T47D (cell line): ENCODE measurements at regions not wholly inside any gene's neighbourhood (a gene's known extent, or its start where the extent isn't known, plus 50 kb on each side); places are given as distances from the start of the nearest gene placed in this dataset.

ENCODE experiments used
- DNase-seq, 2 experiments: peaks; one replicate each; pipeline versions ENCODE4 v3.0.0 to v3.0.0-alpha.2; 2011 to 2012; ENCODE audit warnings: low read depth in 1 of 2, low spot score in 1 of 2
- JUND ChIP-seq: IDR thresholded peaks from 2 replicates; pipeline ENCODE4 v1.6.1; 2012; ENCODE audit warnings: low read depth
- in situ Hi-C: cut with HindIII; loops from 2 replicates; pipeline ENCODE4 v1.10.0; 2016; ENCODE audit warnings: low sequenced_read_pairs, low pct_unique_long_range_greater_than_20kb

DNA sequence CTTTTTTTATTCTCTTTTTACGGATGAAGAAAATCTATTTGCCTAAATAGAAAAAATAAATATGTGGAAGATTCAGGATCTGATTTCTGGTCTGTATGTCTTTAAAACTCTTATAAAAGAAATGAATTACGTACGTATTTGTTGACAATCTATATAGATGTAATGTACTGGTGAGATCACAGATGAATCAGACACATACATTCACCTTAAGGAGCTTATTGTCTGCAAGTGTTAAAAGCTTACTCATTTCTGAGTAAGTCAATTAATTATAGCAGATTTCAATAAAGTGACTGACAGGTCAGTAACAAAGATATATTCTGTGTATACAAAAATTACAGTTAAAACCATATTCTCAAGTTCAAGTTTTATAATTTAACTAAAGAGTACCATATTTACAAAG lies 66.6 kb upstream of the NAF1 start:
- no peak for DNase-seq
- no peak for TF ChIP-seq JUND
- in situ Hi-C loops: no loop called here

DNA sequence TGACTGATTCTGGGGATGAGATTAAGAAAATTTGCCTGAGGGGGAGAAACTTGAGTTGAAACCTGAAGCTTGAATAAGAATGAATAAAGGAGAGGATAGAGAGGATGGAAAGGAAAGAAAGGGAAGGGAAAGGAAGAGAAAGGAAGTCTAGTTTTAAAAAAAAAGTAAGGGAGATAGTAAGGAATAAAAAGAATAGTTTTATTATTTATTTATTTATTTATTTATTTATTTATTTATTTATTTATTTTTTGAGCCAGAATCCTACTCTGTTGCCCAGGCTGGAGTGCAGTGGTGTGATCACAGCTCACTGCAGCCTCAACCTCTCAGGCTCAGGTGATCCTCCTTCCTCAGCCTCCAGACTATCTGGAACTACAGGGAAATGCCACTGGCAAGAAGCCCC lies 62.0 kb upstream of the NAF1 start:
- DNase-seq: no peak
- TF ChIP-seq JUND: no peak
- in situ Hi-C loops: no loop called here

DNA sequence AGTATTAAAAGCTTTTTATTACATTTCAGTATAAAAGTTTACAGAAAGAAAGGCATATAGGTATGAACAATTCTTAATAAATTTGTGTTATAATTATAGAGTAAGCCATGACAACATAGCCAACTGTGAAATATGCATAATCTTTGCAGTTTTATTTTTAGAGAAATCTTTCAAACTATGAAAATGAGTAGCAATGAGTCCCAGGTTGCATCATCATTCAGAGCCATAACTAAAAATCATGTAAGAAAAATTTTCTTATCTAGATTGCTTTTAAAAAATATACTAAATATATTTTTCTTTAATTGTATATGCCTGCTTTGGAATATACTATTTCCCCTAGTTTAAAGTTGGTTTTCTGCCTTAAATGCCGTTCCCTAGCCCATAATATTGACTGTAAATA lies 54.8 kb upstream of the NAF1 start:
- in situ Hi-C loops: no loop called here
- no peak for DNase-seq
- no peak for TF ChIP-seq JUND

DNA sequence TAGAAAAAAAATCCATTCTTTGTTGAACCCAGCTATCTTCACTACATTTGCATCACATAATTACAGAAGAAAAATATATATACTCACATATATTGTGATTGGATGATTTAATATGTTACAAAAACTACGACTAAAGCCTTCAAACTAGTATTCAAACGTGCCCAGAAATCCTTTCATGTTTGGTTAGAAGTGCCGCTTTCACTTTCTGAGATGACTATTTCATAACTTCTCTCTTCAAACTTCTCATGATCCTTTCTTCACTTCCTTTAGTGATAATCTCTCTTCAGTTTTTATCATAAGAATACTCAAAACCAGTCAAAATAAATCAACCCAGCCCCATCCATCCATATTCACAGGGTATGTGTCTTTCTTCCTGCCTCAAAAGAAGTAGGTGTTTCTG lies 50.8 kb upstream of the NAF1 start:
- no peak for DNase-seq
- in situ Hi-C loops: no loop called here
- TF ChIP-seq JUND: no peak
